ENCODE measurements at regions not wholly inside any gene's neighbourhood (a gene's known extent, or its start where the extent isn't known, plus 50 kb on each side); places are given as distances from the start of the nearest gene placed in this dataset.
"Not testable (repeated sequence)": the region's sequence is repeated elsewhere in the genome, so short reads cannot be mapped to it uniquely, and the experiment has no call there.

- Mint-ChIP-seq H3K36me3 (ENCODE audit: low read depth) (no peaks in the 10 kb centered on the region), H3K27me3 (ENCODE audit: low read depth, poor library complexity) (no peaks in the 10 kb centered on the region), H3K9me3 (peaks cover 8% of the 10 kb centered on the region), H3K27ac (no peak overlapping the region), H3K4me3 (no peak overlapping the region), H3K4me1 (no peaks in the 10 kb centered on the region)
- no peak for TF ChIP-seq CTCF (IDR thresholded peaks at IDR 0.05)
- DNase-seq = no peak
Observed at GRCh38 chr2:155502766-155503165, 804.3 kb downstream of the KCNJ3 start.

GRCh38 chr2:155498106-155498505 lies 799.6 kb downstream of the KCNJ3 start:
- no peak for TF ChIP-seq CTCF (IDR thresholded peaks at IDR 0.05)
- no peaks in the 10 kb centered on the region for H3K4me1 Mint-ChIP-seq

GRCh38 chr2:155494744-155495143 lies 796.2 kb downstream of the KCNJ3 start:
- H3K9me3 Mint-ChIP-seq = peaks cover 4% of the 10 kb centered on the region
- H3K4me1 Mint-ChIP-seq = no peaks in the 10 kb centered on the region
- no peak overlapping the region for H3K27ac Mint-ChIP-seq
- no peak for TF ChIP-seq CTCF (IDR thresholded peaks at IDR 0.05)
- no peak for DNase-seq
- H3K36me3 Mint-ChIP-seq (ENCODE audit: low read depth) = no peaks in the 10 kb centered on the region
- no peaks in the 10 kb centered on the region for H3K27me3 Mint-ChIP-seq (ENCODE audit: low read depth, poor library complexity)
- no peak overlapping the region for H3K4me3 Mint-ChIP-seq

More at GRCh38 chr2:155498106-155498505, 799.6 kb downstream of the KCNJ3 start:
- no peak overlapping the region for H3K27ac Mint-ChIP-seq
- DNase-seq = no peak
- H3K36me3 Mint-ChIP-seq (ENCODE audit: low read depth) = no peaks in the 10 kb centered on the region
- no peak overlapping the region for H3K4me3 Mint-ChIP-seq
- no peaks in the 10 kb centered on the region for H3K27me3 Mint-ChIP-seq (ENCODE audit: low read depth, poor library complexity)
- H3K9me3 Mint-ChIP-seq = peaks cover 8% of the 10 kb centered on the region

- Mint-ChIP-seq H3K36me3 (ENCODE audit: low read depth) (no peaks in the 10 kb centered on the region), H3K4me3 (no peak overlapping the region), H3K27ac (no peak overlapping the region), H3K27me3 (ENCODE audit: low read depth, poor library complexity) (no peaks in the 10 kb centered on the region), H3K4me1 (no peaks in the 10 kb centered on the region), H3K9me3 (no peaks in the 10 kb centered on the region)
- DNase-seq = no peak
- TF ChIP-seq CTCF (IDR thresholded peaks at IDR 0.05) = no peak
Observed at GRCh38 chr2:155485141-155485842, 786.8 kb downstream of the KCNJ3 start.

- H3K4me1 Mint-ChIP-seq = no peaks in the 10 kb centered on the region
- no peaks in the 10 kb centered on the region for H3K9me3 Mint-ChIP-seq
- no peak for TF ChIP-seq CTCF (IDR thresholded peaks at IDR 0.05)
- no peak overlapping the region for H3K27ac Mint-ChIP-seq
- DNase-seq = no peak
- H3K27me3 Mint-ChIP-seq (ENCODE audit: low read depth, poor library complexity) = no peaks in the 10 kb centered on the region
- no peak overlapping the region for H3K4me3 Mint-ChIP-seq
- no peaks in the 10 kb centered on the region for H3K36me3 Mint-ChIP-seq (ENCODE audit: low read depth)
Observed at GRCh38 chr2:155481141-155481540, 782.6 kb downstream of the KCNJ3 start.

GRCh38 chr2:155472018-155472417 lies 773.5 kb downstream of the KCNJ3 start:
- H3K27me3 Mint-ChIP-seq (ENCODE audit: low read depth, poor library complexity); H3K36me3 Mint-ChIP-seq (ENCODE audit: low read depth); H3K4me3 Mint-ChIP-seq; H3K4me1 Mint-ChIP-seq; DNase-seq; H3K27ac Mint-ChIP-seq: not testable (repeated sequence)
- H3K9me3 Mint-ChIP-seq = peaks cover 20% of the 10 kb centered on the region
